ENCODE measurements at regions not wholly inside any gene's neighbourhood (a gene's known extent, or its start where the extent isn't known, plus 50 kb on each side); places are given as distances from the start of the nearest gene placed in this dataset.

GRCh38 chr5:74309050-74309449 is 331.5 kb downstream of the ENC1 start:
- DNase-seq = no peak

- no peak for DNase-seq
Observed at GRCh38 chr5:74306845-74307244, 333.7 kb downstream of the ENC1 start.

GRCh38 chr5:74304536-74304935 is 336.0 kb downstream of the ENC1 start:
- DNase-seq = no peak

- no peak for DNase-seq
Observed at GRCh38 chr5:74303578-74303977, 336.9 kb downstream of the ENC1 start.

GRCh38 chr5:74301576-74301975 is 339.0 kb downstream of the ENC1 start:
- no peak for DNase-seq

- DNase-seq = no peak
Observed at GRCh38 chr5:74300808-74301389, 339.6 kb downstream of the ENC1 start.

- DNase-seq = no peak
Observed at GRCh38 chr5:74299833-74300232, 340.7 kb downstream of the ENC1 start.

GRCh38 chr5:74296685-74297408 is 343.7 kb downstream of the ENC1 start:
- DNase-seq = no peak

- no peak for DNase-seq
Observed at GRCh38 chr5:74295676-74296075, 344.9 kb downstream of the ENC1 start.

- DNase-seq = no peak
Observed at GRCh38 chr5:74295141-74295540, 345.4 kb downstream of the ENC1 start.

GRCh38 chr5:74294231-74294705 is 346.3 kb downstream of the ENC1 start:
- peak; percentile 97 for DNase-seq

- no peak for DNase-seq
Observed at GRCh38 chr5:74293182-74293581, 347.3 kb downstream of the ENC1 start.

GRCh38 chr5:74290634-74291241 is 349.8 kb downstream of the ENC1 start:
- no peak for DNase-seq

GRCh38 chr5:74289691-74290090 is 350.8 kb downstream of the ENC1 start:
- DNase-seq = no peak

GRCh38 chr5:74289238-74289637 is 351.3 kb downstream of the ENC1 start:
- DNase-seq = no peak

GRCh38 chr5:74288448-74289108 is 351.9 kb downstream of the ENC1 start:
- DNase-seq = no peak

GRCh38 chr5:74288038-74288437 is 352.5 kb downstream of the ENC1 start:
- no peak for DNase-seq

- DNase-seq = no peak
Observed at GRCh38 chr5:74286734-74287695, 353.5 kb downstream of the ENC1 start.

GRCh38 chr5:74285675-74286280 is 354.8 kb downstream of the ENC1 start:
- DNase-seq = no peak

- DNase-seq = no peak
Observed at GRCh38 chr5:74282490-74282889, 358.0 kb downstream of the ENC1 start.

- no peak for DNase-seq
Observed at GRCh38 chr5:74281166-74281565, 359.4 kb downstream of the ENC1 start.

- DNase-seq = no peak
Observed at GRCh38 chr5:74280306-74280705, 360.2 kb downstream of the ENC1 start.
